Ishikawa (cell line): ENCODE measurements at regions not wholly inside any gene's neighbourhood (a gene's known extent, or its start where the extent isn't known, plus 50 kb on each side); places are given as distances from the start of the nearest gene placed in this dataset.

Experiments used
- CEBPB ChIP-seq: IDR thresholded peaks from 2 replicates; pipeline ENCODE4 v1.6.1; 2012
- CREB1 ChIP-seq: IDR thresholded peaks from 2 replicates; pipeline ENCODE4 v1.6.1; 2012; ENCODE audit warnings: low read depth
- EGR1 ChIP-seq: IDR thresholded peaks from 2 replicates; pipeline ENCODE4 v1.6.1; 2012
- EP300 ChIP-seq: IDR thresholded peaks from 2 replicates; pipeline ENCODE4 v1.6.1; 2012; ENCODE audit warnings: borderline replicate concordance
- FOXM1 ChIP-seq: IDR thresholded peaks from 2 replicates; pipeline ENCODE4 v1.6.1; 2012; ENCODE audit warnings: low read depth, borderline replicate concordance
- MAX ChIP-seq: IDR thresholded peaks from 2 replicates; pipeline ENCODE4 v1.6.1; 2012
- NFIC ChIP-seq: IDR thresholded peaks from 2 replicates; pipeline ENCODE4 v1.6.1; 2012
- RAD21 ChIP-seq: IDR thresholded peaks from 2 replicates; pipeline ENCODE4 v1.6.1; 2012; ENCODE audit warnings: low read depth
- REST ChIP-seq: IDR thresholded peaks from 2 replicates; pipeline ENCODE4 v1.6.1; 2012; ENCODE audit warnings: low read depth, mild to moderate bottlenecking
- TAF1 ChIP-seq: IDR thresholded peaks from 2 replicates; pipeline ENCODE4 v1.6.1; 2012; ENCODE audit warnings: low read depth, mild to moderate bottlenecking
- TCF12 ChIP-seq: IDR thresholded peaks from 2 replicates; pipeline ENCODE4 v1.6.1; 2012; ENCODE audit warnings: low read depth
- YY1 ChIP-seq: IDR thresholded peaks from 2 replicates; pipeline ENCODE4 v1.6.1; 2012; ENCODE audit warnings: low read depth
- ZBTB7A ChIP-seq: IDR thresholded peaks from 2 replicates; pipeline ENCODE4 v1.6.1; 2012; ENCODE audit warnings: low read depth

- TF ChIP-seq CEBPB (no peak), RAD21 (no peak), MAX (no peak), EP300 (no peak), REST (no peak), TAF1 (no peak), ZBTB7A (no peak), TCF12 (no peak), NFIC (no peak), FOXM1 (no peak), YY1 (no peak), EGR1 (no peak), CREB1 (no peak)
Measured at GRCh38 chr4:1464581-1465171, 58.4 kb upstream of the NKX1-1 start.
